ENCODE measurements at regions not wholly inside any gene's neighbourhood (a gene's known extent, or its start where the extent isn't known, plus 50 kb on each side); places are given as distances from the start of the nearest gene placed in this dataset.
"Not testable (repeated sequence)": the region's sequence is repeated elsewhere in the genome, so short reads cannot be mapped to it uniquely, and the experiment has no call there.

DNA sequence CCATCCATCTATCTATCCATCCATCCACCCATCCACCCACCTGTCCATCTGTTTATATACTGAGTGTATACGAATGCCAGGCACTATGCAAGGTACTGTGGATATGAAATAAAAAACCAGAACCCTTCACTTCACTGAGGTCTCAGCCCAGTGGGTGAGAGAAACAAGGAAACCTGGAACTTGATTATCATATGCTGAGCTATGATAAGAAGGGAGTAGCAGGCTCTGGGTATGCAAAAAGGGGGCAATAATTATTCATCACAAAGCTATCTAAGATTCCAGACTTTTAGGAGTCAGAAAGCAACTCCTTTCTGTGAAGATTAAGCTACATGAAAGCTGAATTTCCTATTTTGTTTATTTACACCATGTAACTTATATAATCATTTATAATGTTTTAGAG, 327.7 kb upstream of the IL12A start:
- DNase-seq: no peak

DNA sequence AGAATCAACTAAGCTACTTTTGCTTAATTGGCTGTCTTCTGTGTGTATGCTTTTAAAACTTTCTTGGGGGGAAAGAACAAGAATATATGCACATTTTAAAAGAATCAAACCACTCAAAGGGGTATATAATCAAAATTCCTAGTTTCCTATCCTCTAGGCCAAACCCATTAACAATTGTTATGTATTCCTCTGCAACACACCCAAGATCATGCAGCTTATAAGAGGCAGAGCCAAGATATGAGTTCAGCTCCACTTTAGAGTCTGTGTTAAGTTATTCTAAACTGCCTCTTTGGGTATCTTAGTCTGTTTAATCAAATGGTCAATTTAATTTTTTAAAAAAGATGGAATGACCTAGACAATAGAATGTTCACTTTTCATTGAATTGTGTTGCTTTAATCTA, 326.1 kb upstream of the IL12A start:
- no peak for DNase-seq

GRCh38 chr3:159664006-159664405, 324.6 kb upstream of the IL12A start:
- no peak for DNase-seq

DNA sequence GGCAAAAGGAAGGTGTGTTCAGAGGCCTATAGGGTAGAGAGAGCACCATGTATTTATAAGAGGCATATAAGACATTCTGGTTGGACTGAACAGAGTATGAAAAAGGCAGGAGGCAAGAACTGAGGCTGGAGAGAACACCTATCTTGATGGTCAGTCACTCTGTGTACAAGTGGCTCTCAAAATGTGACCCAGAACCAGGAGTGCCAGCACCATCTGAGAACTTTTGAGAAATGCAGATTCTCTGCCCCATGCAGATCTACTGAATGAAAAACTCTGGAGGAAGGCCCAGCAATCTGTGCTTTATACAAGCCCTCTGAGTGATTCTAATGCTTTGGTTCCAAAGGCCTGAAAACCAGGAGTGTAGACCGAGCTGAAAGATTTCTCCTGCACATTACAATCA, 324.0 kb upstream of the IL12A start:
- no peak for DNase-seq

- no peak for DNase-seq
These were observed 321.4 kb upstream of the IL12A start for GRCh38 chr3:159667261-159667660.

GRCh38 chr3:159668461-159668860, 320.2 kb upstream of the IL12A start:
- no peak for DNase-seq

DNA sequence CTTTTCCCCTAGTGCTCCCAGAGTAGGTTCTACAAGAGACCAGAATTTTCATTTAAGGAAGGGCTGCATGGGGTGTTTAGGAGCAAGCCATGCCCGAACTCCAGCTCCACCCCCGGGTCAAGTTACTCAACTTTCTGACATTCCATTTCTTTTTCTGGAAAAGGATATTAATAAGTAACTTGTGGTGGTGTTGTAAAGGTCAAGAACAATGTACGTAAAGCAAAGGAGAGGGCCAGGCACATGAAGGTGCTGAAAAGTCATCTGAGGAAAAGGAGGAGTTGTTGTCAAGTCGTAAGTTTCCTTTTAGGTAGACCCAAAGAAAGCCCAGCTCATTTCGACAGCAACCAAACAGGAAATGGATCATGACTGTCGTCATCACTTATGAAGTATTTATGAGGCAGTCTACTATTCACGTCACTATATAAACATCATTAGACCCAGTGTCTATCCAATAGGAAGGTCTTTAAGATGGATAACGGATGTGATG, 319.6 kb upstream of the IL12A start:
- DNase-seq: peak; percentile 17

GRCh38 chr3:159669766-159670165, 318.9 kb upstream of the IL12A start:
- DNase-seq: no peak

DNA sequence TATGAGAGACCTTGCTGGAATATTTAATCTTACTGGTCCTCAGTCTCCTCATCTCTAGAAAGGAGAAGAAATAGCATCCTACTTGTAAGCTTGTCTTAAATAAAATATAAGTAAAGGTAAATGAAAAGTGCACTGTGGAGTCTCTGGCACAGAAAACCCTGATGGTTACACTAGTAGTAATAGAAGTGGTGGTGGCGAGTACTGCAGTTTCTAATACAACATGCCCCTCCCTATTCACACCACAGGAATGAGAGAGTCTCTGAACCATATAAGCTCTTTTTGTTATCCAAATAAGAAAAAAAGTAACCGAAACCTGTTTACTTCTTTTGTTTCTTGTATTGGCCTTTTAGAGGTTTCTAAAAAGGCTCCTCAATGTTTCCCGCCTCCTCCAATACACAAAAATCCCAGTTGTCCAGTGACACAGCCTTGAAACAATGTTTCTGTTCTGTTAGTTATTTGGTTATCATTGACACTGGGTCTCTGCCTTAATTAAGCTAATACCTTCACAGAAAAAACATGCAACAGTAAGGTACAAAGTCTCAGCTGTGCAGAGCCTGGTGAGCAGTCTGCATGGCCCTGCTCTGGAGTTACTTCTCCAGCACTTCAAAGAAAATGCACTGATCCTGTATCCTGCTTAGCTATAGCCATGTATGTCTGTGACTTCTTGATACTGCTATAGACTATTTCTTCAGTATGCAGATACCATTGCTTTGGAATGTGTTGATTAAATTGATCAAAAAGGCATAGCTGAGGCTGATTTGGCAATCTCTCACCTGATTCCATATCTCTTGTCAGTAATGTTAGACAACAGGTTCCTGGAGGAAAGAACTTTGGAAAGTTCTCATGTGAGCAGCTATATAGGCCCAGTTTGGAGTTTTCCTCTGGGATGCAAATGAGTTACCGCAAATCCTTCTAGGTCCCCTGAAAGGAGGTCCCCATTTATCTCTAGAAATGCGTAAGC, 315.6 kb upstream of the IL12A start:
- DNase-seq: no peak

GRCh38 chr3:159674583-159674982, 314.1 kb upstream of the IL12A start:
- no peak for DNase-seq

DNA sequence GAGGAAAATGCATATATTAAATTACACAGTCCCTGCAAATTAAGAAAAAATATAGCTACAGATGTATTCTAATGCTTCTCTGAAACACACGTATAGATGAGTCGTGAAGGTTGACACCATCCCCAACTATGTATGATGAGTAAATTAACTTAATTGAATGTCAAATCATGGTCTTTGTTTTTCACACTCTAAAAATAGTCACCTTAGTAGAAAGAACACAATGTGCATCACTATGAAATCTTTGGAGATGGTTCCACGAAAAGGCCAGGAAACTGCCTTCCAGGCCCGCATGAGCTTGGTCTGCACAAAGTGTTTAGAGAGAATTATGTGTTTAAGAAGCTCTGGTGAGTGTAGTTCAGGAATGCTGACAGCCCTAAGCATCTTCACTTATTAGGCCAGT, 313.4 kb upstream of the IL12A start:
- no peak for DNase-seq

GRCh38 chr3:159679900-159680299, 308.7 kb upstream of the IL12A start:
- DNase-seq: no peak

DNA sequence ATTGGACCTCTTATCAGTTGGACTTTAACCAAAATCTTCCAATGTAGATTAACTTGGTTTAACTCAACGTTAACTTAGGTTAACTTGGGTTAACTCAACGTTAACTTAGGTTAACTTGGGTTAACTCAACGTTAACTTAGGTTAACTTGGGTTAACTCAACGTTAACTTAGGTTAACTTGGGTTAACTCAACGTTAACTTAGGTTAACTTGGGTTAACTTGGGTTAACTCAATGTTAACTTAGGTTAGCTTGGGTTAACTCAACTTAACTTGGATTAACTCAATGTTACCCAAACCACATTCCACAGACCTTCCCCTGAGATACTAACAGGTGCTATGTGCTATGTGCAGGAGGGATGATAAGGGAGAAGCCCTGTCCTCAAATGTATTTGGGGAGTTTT, 306.9 kb upstream of the IL12A start:
- DNase-seq: not testable (repeated sequence)

- DNase-seq: no peak
These were observed 302.8 kb upstream of the IL12A start for GRCh38 chr3:159685801-159686200.

- DNase-seq: no peak
These were observed 295.4 kb upstream of the IL12A start for GRCh38 chr3:159693226-159693625.

GRCh38 chr3:159711560-159712333, 276.9 kb upstream of the IL12A start:
- peak; percentile 11 for DNase-seq

DNA sequence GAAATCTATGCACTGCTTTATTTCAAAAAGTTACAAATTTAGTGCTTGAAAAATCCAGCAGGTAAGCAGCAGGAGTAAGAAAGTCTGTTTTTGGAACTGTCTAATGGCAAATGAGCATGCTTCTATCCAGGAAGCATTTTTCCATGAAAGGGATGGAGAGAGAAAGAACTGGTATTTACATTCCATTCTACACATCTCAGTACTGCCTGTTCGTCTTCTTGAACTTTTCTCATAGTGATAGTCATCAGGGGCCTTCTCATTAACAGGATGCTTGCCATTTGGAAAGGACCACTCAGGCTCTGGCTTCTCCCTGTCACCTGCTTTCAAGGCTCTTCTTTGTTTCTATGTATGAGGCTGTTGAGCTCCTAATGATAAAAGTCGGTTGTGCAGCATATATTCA, 267.3 kb upstream of the IL12A start:
- DNase-seq: no peak

DNA sequence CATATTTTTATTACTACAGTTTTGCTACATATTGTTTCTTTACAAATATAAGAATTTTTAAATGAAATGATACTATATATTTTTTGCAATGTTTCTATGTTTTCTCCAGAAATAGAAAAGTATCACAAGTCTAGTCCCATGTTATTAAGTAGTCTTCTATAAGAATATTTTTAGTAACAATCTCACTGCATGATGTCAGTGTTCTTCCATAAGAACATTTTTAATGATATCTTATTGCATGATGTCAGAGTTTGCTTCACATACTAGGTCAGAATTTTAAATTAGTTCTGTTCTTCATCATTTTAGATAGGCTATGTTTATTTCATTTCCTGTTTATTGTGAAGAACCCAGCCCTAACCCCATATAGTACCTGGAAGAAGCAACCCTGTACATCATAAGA, 265.3 kb upstream of the IL12A start:
- DNase-seq: no peak

DNA sequence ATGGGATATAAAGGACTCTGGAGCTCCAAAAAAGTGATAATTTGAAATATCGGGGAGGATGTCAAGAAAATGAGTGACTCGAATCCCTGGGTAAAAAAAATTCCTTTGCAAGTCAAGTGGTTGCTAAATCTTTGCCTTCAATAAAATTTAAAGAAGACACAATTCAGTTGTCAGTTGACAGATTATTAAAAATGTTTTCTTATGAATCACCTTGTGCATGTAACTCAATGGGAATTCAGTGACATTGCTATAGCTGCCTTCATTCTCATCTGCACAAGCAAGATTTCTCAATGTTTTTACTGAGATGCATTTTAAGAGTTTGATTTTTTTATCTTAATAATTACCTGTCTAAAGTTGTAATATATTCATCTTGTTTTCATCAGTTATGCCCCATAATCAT, 264.0 kb upstream of the IL12A start:
- DNase-seq: no peak

GRCh38 chr3:159726231-159726964, 262.2 kb upstream of the IL12A start:
- DNase-seq: no peak

- no peak for DNase-seq
These were observed 261.1 kb upstream of the IL12A start for GRCh38 chr3:159727506-159727905.

GRCh38 chr3:159731254-159731653, 257.4 kb upstream of the IL12A start:
- no peak for DNase-seq
